Mucosa of rectum (tissue), 2 donors: ENCODE measurements at regions not wholly inside any gene's neighbourhood (a gene's known extent, or its start where the extent isn't known, plus 50 kb on each side); places are given as distances from the start of the nearest gene placed in this dataset.
"Not testable (repeated sequence)": the region's sequence is repeated elsewhere in the genome, so short reads cannot be mapped to it uniquely, and the experiment has no call there.

Experiments used
- H3K27ac ChIP-seq, 2 donors: one replicate each; pipeline ENCODE4 v1.7.0; 2013; ENCODE audit warnings: inconsistent platforms in 2 of 2, low read depth in 2 of 2, low read length in 2 of 2
- H3K27me3 ChIP-seq, 2 donors: one replicate each; pipeline ENCODE4 v1.7.0; 2013; ENCODE audit warnings: low read length in 2 of 2; ENCODE audit not compliant: control insufficient read depth in 2 of 2, insufficient read depth in 2 of 2
- H3K36me3 ChIP-seq, 2 donors: one replicate each; pipeline ENCODE4 v1.7.0; 2013; ENCODE audit warnings: low read length in 2 of 2; ENCODE audit not compliant: control insufficient read depth in 2 of 2, insufficient read depth in 2 of 2
- H3K4me1 ChIP-seq, 2 donors: one replicate each; pipeline ENCODE4 v1.7.0; 2013; ENCODE audit warnings: low read length in 2 of 2, mild to moderate bottlenecking in 1 of 2; ENCODE audit not compliant: control insufficient read depth in 2 of 2, insufficient read depth in 2 of 2
- H3K4me3 ChIP-seq, 2 donors: one replicate each; pipeline ENCODE4 v1.7.0; 2013; ENCODE audit warnings: low read length in 2 of 2
- H3K9ac ChIP-seq, 2 donors: one replicate each; pipeline ENCODE4 v1.7.0; 2013; ENCODE audit warnings: low read length in 2 of 2, low read depth in 1 of 2, mild to moderate bottlenecking in 1 of 2
- H3K9me3 ChIP-seq, 2 donors: one replicate each; pipeline ENCODE4 v1.7.0; 2013; ENCODE audit warnings: low read length in 2 of 2; ENCODE audit not compliant: control insufficient read depth in 2 of 2
- donor health status: healthy.
- donor health status: Normal muscosa, but diverticular disease.

DNA sequence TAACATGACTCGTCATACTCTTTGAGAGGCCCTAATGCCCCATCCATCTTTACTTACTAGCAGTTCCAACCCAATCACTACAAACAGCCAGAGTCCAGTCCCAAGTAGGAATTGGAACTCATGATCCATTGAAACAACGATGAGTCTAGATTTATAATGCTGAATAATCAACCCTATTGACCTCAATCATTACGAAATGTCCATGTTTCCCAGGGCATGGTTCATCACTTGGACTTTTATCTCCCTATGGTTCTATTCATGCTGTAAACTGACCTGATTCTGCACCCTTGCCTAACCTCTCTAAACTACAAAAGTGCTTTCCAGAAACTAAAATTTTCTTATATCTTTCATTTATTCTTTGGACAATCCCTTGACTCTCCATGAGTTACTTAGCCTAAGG lies 840.0 kb upstream of the B3GALT2 start:
- H3K9me3 ChIP-seq, result no peaks in the 10 kb centered on the region
- H3K4me1 ChIP-seq, result no peaks in the 10 kb centered on the region
- H3K9ac ChIP-seq, result no peak overlapping the region
- no peak overlapping the region for H3K27ac ChIP-seq
- H3K27me3 ChIP-seq, result no peaks in the 10 kb centered on the region
- no peaks in the 10 kb centered on the region for H3K36me3 ChIP-seq
- no peak overlapping the region for H3K4me3 ChIP-seq

DNA sequence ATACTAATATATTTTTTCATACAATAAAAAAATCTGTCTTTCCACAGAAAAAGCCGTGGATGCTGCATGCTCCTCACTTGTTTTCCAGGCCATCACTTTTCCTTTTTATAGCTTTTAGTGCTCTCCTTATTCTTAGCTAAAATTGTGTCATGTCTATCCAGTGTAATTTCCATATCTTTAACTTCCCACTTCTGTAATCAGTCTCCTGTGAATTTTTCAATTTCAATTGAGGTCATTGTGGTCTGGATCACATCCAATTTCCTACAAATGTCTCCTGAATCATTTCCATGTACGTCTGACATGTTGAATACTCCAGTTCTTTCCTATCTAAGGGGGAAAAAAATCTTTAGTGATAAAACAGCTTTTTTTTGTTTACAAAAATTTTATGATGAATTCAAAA lies 838.2 kb upstream of the B3GALT2 start:
- Histone ChIP-seq H3K27ac (no peak overlapping the region), H3K9ac (no peak overlapping the region), H3K4me1 (no peaks in the 10 kb centered on the region), H3K9me3 (no peaks in the 10 kb centered on the region), H3K36me3 (no peaks in the 10 kb centered on the region), H3K4me3 (no peak overlapping the region), H3K27me3 (no peaks in the 10 kb centered on the region)

DNA sequence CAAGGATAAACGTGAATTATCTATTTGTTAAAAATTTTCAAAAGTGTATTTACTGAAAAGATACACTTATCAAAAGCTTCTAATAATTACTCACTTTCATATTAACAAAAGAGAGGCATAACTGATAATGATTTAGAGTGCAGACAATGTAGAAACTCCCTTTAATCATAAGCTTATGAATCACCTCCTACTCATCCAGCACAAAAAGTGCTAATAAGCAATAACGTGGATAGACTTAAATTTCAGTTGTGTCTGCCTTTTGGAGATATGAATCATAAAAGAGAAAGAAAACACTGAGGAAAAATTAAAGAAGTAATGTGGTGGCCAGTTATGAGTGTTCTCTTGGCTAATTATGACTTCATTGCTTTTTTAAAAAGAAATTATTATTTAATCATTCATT lies 827.6 kb upstream of the B3GALT2 start:
- Histone ChIP-seq H3K27me3 (no peaks in the 10 kb centered on the region), H3K4me1 (no peaks in the 10 kb centered on the region), H3K9me3 (no peaks in the 10 kb centered on the region), H3K36me3 (no peaks in the 10 kb centered on the region), H3K9ac (no peak overlapping the region), H3K4me3 (no peak overlapping the region), H3K27ac (no peak overlapping the region)

DNA sequence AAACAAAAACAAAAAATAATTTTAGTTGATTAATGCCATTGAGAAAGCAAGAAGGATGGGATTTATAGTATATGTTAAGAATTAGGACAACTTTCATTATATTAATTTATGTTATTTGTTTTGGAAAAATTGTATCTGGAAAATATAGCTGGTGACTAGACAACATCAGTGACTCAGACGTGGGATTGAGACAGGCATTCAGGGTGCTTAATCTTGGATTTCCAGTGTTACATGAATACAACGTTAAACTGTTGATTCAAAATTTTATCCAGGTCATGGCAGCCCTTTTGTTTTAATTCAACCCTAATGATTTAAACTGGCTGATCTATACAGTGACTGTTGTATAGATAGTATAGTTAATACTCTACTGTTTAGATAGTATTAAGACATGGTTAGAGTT lies 827.1 kb upstream of the B3GALT2 start:
- Histone ChIP-seq H3K36me3 (no peaks in the 10 kb centered on the region), H3K4me1 (no peaks in the 10 kb centered on the region), H3K4me3 (no peak overlapping the region), H3K9ac (no peak overlapping the region), H3K9me3 (no peaks in the 10 kb centered on the region), H3K27me3 (no peaks in the 10 kb centered on the region), H3K27ac (no peak overlapping the region)

DNA sequence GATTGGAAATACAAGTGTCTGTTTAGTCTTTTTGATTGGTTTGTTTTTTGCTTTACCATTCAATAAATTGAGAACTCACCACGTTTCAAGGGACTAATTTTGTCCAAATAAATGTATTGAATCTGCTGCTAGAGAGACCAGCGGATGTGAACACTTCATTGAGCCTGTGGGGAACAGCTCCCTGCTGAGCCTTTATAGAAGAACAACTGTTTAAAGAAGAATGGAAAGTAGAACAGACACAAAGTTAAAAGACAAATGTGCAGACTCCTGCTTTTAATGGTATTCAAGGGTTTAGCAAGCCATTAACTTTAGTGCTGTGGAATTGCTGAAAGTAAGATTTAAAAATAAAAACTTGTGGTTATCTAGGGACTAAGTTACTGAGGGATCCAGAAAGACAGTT lies 817.7 kb upstream of the B3GALT2 start:
- Histone ChIP-seq H3K27ac (no peak overlapping the region), H3K36me3 (no peaks in the 10 kb centered on the region), H3K4me3 (no peak overlapping the region), H3K4me1 (no peaks in the 10 kb centered on the region), H3K27me3 (no peaks in the 10 kb centered on the region), H3K9ac (no peak overlapping the region), H3K9me3 (no peaks in the 10 kb centered on the region)

DNA sequence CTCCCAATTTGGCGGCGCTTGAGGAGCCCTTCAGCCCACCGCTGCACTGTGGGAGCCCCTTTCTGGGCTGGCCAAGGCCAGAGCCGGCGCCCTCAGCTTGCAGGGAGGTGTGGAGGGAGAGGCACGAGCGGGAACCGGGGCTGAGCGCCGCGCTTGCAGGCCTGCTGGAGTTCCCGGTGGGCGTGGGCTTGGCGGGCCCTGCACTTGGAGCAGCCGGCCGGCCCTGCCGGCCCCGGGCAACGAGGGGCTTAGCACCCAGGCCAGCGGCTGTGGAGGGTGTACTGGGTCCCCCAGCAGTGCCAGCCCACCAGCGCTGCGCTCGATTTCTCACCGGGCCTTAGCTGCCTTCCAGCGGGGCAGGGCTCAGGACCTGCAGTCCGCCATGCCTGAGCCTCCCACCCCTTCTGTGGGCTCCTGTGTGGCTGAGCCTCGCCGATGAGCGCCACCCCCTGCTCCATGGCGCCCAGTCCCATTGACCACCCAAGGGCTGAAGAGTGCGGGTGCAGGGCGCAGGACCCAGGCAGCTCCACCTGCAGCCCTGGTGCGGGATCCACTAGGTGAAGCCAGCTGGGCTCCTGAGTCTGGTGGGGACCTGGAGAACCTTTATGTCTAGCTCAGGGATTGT lies 815.4 kb upstream of the B3GALT2 start:
- not testable (repeated sequence) for H3K9me3 ChIP-seq, H3K4me1 ChIP-seq, H3K27me3 ChIP-seq, H3K9ac ChIP-seq, H3K4me3 ChIP-seq, H3K27ac ChIP-seq, H3K36me3 ChIP-seq

DNA sequence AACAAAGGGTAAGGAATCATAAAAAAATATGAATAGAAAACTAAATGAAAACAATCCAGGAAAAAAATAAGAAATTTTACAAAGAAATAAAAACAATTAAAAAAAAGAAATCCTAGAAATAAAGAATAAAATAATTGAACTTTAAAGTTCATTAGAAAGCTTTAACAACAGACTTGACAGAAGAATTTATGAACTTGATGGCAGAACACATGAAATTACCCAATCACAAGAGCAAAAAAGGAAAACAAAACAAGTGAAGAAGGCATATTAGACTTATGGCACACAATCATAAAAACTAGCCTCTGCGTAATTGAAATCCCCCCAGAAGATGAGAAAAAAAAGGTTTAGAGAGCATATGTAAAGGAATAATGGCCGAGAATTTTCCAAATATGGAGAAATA lies 802.5 kb upstream of the B3GALT2 start:
- H3K36me3 ChIP-seq, result no peaks in the 10 kb centered on the region
- no peak overlapping the region for H3K4me3 ChIP-seq
- H3K9me3 ChIP-seq, result peaks cover 7% of the 10 kb centered on the region in 2 donors
- no peak overlapping the region for H3K27ac ChIP-seq
- no peaks in the 10 kb centered on the region for H3K27me3 ChIP-seq
- no peaks in the 10 kb centered on the region for H3K4me1 ChIP-seq
- no peak overlapping the region for H3K9ac ChIP-seq

DNA sequence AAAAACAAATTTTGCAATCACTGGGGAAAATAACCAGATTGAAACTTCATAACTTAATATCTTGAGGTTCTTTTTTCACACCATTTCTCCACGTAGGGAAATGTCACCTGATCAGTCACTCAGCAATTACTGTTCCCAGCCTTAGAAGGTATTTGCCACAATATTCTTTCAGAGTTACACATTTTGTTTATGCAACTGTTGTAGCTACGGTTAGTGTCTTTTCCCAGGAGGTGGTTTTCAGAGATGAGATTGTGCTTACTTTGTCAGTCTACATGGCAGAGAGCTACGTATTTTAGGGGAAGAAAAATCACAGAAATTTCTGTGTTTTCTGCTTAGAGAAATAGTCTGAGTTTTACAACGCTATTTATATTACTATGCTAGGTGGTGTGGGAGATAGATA lies 792.8 kb upstream of the B3GALT2 start:
- no peaks in the 10 kb centered on the region for H3K27me3 ChIP-seq
- no peak overlapping the region for H3K27ac ChIP-seq
- no peaks in the 10 kb centered on the region for H3K9me3 ChIP-seq
- no peaks in the 10 kb centered on the region for H3K36me3 ChIP-seq
- no peak overlapping the region for H3K9ac ChIP-seq
- no peaks in the 10 kb centered on the region for H3K4me1 ChIP-seq
- no peak overlapping the region for H3K4me3 ChIP-seq

DNA sequence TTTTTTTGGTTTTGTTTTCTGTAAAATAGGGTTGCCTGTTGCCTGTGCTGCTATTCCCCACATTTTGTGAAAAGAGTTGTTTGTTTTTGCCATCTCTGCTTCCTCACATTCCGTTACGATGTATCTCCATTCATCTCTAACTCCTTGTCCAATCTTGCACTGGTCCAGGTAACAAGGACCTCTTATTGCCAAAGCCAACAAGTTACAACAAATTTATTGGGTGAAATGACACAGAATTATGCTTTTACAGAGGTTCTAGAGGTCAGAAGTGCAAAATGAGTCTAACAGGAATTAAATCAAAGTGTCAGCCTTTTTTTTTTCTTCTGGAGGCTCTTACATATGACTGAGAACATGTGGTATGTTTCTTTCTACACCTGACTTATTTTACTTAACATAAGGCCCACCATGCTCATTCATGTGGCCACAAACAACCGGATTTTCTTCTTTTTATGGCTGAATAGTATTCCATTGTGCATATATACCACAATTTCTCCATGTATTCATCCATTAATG lies 787.9 kb upstream of the B3GALT2 start:
- no peaks in the 10 kb centered on the region for H3K36me3 ChIP-seq
- no peaks in the 10 kb centered on the region for H3K4me1 ChIP-seq
- no peaks in the 10 kb centered on the region for H3K27me3 ChIP-seq
- no peak overlapping the region for H3K9ac ChIP-seq
- H3K27ac ChIP-seq, result no peak overlapping the region
- no peaks in the 10 kb centered on the region for H3K9me3 ChIP-seq
- H3K4me3 ChIP-seq, result no peak overlapping the region

DNA sequence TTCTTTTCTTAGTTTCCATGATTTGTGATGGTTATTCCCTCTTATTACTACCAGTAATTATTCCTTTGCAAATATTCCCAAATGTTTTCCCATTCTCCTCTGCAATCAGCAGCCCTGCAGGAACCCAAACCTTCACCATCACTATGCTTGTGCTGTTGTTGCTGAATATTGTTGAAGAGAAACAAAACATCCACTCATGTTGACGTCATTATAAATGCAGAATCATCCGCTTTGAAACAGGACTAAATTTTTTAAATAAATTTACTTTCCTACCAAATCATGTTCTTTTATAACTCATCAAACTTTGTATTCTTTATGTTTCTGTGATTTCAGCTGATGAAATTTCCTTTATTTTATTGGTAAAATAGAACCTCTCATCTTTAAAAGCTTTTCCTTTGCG lies 787.0 kb upstream of the B3GALT2 start:
- Histone ChIP-seq H3K4me1 (no peaks in the 10 kb centered on the region), H3K27me3 (no peaks in the 10 kb centered on the region), H3K4me3 (no peak overlapping the region), H3K36me3 (no peaks in the 10 kb centered on the region), H3K9ac (no peak overlapping the region), H3K9me3 (no peaks in the 10 kb centered on the region), H3K27ac (no peak overlapping the region)

DNA sequence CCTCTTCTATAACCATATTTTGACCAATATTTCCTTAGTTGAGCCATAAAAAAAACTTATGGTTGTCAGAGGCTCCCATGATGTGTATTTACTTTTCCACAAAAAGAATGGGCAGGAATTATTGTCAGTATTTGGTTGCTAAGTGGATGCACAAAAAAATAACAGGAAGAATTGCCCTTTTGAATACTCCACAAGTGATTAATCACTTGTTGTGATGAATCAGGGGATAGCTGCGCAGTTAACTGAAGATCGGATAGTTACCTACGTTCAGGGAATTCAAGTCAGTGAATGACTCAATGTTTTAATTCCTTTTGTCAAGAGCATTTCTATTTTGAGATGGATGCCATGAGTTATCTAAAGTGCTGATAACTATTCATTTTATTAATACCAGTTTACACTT lies 785.2 kb upstream of the B3GALT2 start:
- H3K27me3 ChIP-seq, result no peaks in the 10 kb centered on the region
- H3K9me3 ChIP-seq, result no peaks in the 10 kb centered on the region
- no peak overlapping the region for H3K4me3 ChIP-seq
- H3K4me1 ChIP-seq, result no peaks in the 10 kb centered on the region
- H3K36me3 ChIP-seq, result no peaks in the 10 kb centered on the region
- no peak overlapping the region for H3K9ac ChIP-seq
- H3K27ac ChIP-seq, result no peak overlapping the region
